NCI-H2029 treated with DMSO at 0.1 percent for 48 hours (cell line): ENCODE measurements at regions not wholly inside any gene's neighbourhood (a gene's known extent, or its start where the extent isn't known, plus 50 kb on each side); places are given as distances from the start of the nearest gene placed in this dataset.
A peak's percentile ranks its signal among the peaks of the same experiment; 100 is the strongest.

Source experiments
- DNase-seq: peaks from one replicate; lab custom pipeline; 2025; lab: John Stamatoyannopoulos, UW

DNA sequence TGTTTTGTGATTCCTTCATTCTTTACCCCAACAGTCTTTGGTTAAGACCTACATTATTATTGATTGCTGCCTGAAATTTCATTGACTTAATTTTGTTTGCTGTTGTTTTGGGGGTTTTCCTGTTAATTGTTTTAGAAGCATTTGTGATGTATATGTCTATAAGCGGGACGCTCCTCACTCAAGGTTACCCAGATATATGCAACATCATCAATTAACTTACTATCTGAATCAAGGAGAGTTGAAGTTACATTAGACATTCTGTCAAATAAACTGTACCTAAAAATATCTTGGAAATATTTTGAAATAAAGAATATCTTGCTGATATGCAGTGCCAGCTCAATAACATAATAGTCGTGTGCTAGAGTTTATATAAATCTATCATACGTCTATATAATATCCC, 125.9 kb upstream of the CDH18 start:
- no peak for DNase-seq

DNA sequence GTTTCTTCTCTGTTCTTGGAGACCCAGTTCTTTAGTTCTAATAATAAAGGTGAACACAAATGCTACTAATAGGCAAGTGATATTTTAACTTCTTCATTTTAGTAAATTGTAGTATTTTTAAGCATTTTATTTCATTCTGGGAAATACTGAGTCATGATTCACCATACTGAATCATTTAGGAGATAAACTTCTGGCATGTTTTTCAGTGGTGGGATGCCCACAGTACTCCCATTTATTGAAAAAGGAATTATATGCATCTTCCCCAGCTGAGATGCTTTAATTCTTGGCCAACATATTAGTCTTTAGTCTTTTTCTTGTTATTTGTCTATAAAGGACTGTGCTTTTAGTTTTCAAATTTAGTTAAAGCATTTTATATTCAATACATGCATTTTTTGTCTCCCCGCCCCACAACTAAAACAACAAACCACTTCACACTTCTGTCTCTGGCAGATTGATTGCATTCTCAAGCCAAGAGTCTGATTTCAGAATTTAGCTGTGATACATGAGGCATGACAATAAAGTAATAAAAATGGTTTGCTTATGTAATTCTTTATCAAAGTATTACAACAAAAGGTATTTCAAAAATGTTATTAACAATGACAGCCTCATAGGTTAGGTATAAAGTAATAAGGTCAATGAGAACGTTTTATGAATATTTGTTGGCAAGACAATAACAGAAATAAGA, 125.2 kb upstream of the CDH18 start:
- peak; percentile 78 for DNase-seq

DNA sequence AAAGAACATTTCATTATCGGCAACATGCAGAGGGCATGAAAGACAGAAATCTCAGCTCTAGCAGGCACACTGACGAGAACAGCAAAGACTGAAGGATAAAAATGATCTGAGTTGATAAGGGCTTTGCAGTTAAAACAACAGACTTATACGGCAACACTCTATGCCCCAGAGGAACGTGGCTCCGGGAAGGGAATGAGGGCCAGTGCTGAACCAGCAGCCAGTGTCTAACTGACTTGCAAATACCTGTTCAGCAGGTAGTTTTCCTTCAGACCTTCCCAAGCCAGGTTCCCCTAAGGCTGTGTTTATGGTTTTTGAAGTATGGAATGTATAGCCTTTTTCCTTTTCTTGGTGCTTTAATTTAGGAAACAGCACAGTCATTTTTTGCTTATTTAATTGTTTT, 121.3 kb upstream of the CDH18 start:
- no peak for DNase-seq

DNA sequence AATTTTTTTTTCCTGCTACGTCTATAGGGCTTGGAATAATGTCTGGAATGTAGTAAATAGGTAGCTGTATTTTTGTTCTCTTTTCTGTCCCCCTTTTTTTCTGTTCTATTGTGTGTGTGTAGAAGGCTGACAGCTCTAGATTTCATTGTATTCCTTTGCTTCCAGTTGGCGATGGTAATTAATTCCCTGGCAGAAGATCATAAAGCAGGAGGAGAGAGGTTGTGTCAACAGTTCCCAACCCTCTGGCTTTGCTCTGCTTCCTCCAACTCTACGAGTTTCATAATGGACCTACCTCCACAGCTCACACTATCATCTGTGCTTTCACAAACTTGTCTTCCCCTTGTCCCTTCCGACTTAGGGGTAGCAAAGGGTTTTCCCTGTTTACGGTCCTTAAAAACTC, 117.9 kb upstream of the CDH18 start:
- peak; percentile 74 for DNase-seq

DNA sequence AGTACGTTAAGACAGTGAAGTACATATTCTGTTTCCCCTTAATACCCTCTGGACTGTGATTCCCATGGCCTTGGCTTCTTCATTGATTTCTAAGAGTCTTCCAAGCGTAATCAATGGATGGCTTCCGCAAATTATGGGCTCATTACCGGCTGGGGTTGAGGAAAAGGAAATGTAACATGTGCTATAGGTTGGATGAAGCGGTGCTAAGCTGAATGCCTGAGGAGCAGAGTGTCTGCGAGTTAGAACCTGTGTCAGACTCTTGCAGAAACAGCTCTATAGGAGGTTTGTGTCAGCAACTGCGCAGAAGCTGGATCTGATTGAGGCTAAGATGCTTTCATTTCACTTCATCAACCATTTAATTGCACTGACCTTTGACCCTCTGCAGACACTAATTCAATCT, 114.3 kb upstream of the CDH18 start:
- DNase-seq: no peak

DNA sequence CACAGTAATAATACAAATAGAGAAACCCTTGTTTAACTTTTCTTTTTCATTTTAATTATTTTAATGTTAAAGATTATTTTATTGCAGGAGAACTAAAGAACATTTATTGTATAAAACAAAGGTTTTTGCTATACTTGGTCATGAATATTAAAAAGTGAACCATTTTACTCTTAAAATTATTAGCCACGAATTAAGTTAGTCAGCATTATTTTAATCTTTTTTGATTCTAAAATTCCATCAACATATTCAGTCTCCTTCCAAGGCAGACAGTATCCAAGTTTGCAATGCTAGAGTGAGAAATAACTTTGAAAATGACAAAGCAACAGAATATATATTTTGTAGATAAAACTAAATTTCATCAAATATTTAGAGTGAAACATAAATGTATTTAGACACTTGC, 110.7 kb upstream of the CDH18 start:
- no peak for DNase-seq

DNA sequence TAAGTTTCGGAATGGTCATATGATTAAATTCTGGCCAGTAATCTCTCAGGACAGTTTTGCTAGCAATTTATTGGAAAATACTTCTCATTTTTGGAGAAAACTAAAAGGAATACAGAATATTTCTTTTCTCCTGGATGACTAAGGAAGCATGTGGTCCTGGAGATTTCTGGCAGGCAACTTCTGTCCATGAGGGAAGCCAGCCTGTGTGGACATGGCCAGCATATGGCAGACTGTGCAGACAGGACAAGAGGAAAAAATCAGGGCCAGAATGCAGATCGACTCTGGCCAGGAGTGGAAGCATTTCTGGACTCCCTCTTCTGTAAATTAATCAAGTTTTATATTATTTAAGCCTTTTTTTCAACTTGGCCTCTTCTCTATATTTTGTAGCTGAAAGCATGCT, 100.4 kb upstream of the CDH18 start:
- DNase-seq: no peak

DNA sequence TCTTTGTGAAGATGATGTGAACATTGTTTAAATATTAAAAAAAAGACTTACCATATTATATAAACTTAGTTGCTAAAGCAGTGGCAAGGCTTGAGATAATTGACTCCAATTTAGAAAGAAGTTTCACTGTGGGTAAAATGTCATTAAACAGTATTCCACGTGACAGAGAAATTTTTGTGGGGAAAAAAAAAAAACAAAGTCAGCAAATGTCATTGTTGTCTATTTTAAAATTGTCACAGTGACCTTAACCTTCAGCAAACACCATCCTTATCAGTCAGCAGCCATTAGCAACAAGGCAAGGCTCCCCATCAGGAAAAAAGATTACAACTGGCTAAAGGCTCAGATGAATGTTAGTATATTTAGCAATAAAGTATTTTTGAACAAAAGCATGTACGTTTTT, 99.3 kb upstream of the CDH18 start:
- no peak for DNase-seq

DNA sequence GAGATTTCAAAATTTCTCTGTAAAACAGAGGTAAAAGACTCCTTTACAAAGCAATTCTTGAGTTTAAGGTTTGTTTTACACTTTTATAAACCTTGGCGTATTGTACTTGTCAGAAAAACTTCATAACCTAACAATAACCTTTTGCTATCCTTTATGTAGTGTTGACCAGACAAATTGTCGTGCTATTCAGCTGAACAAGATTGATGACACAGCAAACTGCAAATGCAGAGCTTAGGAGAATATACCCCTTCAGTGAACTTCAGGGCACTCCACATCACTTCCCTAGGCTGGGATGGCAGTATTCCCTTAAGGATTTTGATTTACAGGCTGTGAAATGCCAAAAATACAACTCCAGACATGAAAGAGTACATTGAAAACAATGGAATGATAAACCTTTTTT, 89.2 kb upstream of the CDH18 start:
- no peak for DNase-seq

DNA sequence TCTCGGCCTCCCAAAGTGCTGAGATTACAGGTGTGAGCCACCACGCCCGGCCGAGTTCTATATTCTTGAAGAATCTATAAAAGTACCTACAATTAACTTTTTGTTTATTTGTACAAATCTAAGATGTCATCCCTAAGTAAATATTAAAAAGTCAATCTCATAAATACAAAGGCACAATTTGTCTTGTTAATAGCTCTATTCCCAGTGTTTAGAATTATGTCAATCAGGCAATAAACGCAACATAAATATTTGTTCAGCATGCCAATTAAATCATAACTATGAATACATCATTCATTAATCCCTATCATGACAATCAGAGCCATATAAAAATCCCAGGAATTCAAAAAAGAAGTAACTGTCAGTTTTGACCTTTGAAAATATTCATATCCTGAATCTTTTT, 68.9 kb upstream of the CDH18 start:
- DNase-seq: no peak

DNA sequence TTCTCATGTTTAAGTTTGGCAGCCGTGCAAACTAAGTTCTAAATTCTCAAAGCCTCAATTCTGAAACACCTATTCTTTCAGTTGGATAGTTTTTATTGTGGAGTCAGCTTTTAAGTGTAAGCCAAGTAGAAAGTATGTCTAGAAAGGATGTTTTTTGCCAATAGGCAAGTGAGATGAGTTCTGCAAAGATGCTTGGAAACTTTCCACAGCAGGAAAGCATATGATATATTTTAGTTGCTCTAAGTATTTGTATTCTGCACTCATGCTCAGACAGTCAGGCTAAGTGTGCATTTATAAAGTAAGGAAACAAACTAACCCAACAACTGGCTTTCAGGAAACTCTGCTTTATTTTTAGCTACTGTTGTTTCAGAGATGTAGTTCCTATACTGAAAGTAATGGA, 67.3 kb upstream of the CDH18 start:
- no peak for DNase-seq

DNA sequence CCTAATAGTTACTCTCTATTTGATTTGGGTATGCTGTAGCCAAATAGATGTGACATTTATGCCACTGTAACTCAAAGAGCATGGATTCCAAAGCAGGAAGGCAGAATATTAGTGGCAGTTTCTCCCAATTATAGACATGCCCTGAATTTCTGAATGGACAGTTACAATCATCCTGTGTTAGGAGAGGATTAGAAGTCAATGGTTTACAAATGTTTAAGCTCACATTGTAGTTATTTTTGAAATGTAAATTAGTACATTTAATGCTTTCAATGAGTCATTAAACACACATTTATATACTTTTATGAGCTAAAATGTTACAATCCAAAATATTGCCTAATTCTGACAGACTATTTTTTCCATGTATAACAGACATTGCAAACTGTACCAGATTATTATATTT, 62.3 kb upstream of the CDH18 start:
- DNase-seq: no peak

DNA sequence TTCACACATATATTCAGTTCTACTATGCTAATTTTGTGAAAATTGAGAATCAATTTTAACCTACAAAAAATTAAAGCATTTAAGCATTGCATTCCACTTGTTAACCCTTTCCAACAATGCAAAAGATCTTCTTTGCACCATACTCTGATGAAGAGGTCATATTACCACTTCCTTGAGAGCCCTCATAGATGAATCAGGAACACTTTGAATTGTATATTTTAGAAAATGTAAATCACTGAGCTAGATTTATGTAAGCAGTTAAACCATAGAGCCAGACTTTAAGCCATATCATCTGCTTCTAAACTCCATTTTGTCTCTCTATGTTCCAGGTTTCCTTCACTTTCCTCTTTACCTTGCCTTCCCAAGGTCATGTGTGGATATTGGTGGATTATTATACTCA, 56.5 kb upstream of the CDH18 start:
- no peak for DNase-seq

DNA sequence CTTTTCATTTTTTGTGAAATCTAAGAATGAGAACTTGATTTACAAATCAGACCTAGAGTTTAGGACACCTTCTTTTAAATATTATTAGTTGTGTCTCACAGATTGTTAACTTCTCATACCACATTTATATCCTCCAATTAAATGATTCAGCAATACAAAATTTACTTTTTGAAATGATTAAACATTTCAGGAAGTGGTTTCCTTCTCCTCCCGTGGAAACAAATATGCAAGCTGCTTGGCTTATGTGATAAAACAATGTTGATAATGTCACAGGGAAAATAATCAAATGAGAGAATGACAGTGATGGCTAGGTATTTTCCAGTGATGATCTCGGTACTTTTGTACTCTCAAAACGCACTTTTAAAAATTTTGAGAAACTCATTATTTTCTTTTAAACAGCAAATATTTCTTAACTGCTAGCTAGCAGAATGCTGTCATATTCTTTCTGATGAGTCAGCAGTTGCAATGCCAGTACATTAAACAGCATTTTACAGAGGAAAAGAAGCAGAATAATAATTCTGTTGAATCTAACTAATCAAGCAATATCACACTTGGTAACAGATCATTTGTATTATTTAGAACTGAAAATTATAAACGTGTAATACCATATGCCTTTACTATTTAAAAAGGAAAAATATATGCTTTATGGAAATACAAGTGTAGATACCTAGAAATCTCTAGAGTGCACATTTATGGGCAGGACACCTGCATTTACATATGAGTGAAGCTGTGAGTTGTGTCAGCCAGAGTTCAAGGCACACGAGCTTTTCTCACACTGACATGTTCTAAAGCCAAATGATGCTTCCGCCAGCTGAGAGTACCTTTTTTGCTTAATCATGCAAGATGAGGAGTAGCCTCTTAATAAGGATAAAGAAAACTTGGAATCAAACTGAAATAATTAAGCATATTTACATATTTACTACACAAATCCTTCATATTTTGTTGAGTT, 53.6 kb upstream of the CDH18 start:
- DNase-seq: no peak

DNA sequence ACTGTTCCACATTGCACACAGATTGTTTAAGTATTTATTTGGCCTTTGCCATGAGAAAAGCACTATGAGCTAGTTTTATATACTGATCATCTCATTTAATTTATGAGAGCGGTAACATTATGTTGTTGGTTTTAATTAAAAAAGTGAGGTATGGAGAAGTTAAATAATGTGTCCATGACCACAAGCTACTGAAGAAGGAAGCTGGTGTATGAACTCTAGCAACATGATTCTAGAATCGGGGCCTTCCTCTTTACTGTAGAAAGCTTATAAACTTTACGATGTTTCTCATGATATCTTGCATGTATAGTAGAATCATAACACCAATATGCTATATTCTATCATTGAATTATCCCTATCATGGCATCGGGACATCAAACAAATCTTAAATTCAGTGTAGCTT, 52.9 kb upstream of the CDH18 start:
- DNase-seq: no peak
